Mucosa of stomach (tissue), 1 donor: ENCODE measurements at regions not wholly inside any gene's neighbourhood (a gene's known extent, or its start where the extent isn't known, plus 50 kb on each side); places are given as distances from the start of the nearest gene placed in this dataset.
"Not testable (repeated sequence)": the region's sequence is repeated elsewhere in the genome, so short reads cannot be mapped to it uniquely, and the experiment has no call there.

Source experiments
- H3K27me3 ChIP-seq: one replicate; pipeline ENCODE4 v1.7.0; 2013; ENCODE audit warnings: mild to moderate bottlenecking, low read length; ENCODE audit not compliant: control insufficient read depth, insufficient read depth
- H3K36me3 ChIP-seq: one replicate; pipeline ENCODE4 v1.7.0; 2013; ENCODE audit warnings: low read length; ENCODE audit not compliant: control insufficient read depth, insufficient read depth
- H3K4me1 ChIP-seq: one replicate; pipeline ENCODE4 v1.7.0; 2013; ENCODE audit warnings: mild to moderate bottlenecking, low read length; ENCODE audit not compliant: control insufficient read depth, insufficient read depth
- H3K4me3 ChIP-seq: one replicate; pipeline ENCODE4 v1.7.0; 2013; ENCODE audit warnings: low read length
- H3K9ac ChIP-seq: one replicate; pipeline ENCODE4 v1.7.0; 2013; ENCODE audit warnings: mild to moderate bottlenecking, low read length, moderate library complexity
- H3K9me3 ChIP-seq: one replicate; pipeline ENCODE4 v1.7.0; 2013; ENCODE audit warnings: mild to moderate bottlenecking, low read length, moderate library complexity; ENCODE audit not compliant: control insufficient read depth
- donor health status: Pancreatic carcinoma.

- H3K36me3 ChIP-seq: no peaks in the 10 kb centered on the region
- no peaks in the 10 kb centered on the region for H3K9me3 ChIP-seq
- H3K9ac ChIP-seq: no peak overlapping the region
- H3K4me3 ChIP-seq: no peak overlapping the region
- H3K4me1 ChIP-seq: no peaks in the 10 kb centered on the region
- H3K27me3 ChIP-seq: no peaks in the 10 kb centered on the region
Measured at GRCh38 chr5:67897980-67898379, 317.6 kb upstream of the PIK3R1 start.

GRCh38 chr5:67897431-67897830, 318.1 kb upstream of the PIK3R1 start:
- no peaks in the 10 kb centered on the region for H3K4me1 ChIP-seq
- no peaks in the 10 kb centered on the region for H3K27me3 ChIP-seq
- no peak overlapping the region for H3K4me3 ChIP-seq
- H3K9ac ChIP-seq: no peak overlapping the region
- H3K9me3 ChIP-seq: no peaks in the 10 kb centered on the region
- no peaks in the 10 kb centered on the region for H3K36me3 ChIP-seq

- Histone ChIP-seq H3K9me3 (no peaks in the 10 kb centered on the region), H3K27me3 (no peaks in the 10 kb centered on the region), H3K4me1 (no peaks in the 10 kb centered on the region), H3K4me3 (no peak overlapping the region), H3K36me3 (no peaks in the 10 kb centered on the region), H3K9ac (no peak overlapping the region)
Measured at GRCh38 chr5:67896930-67897313, 318.6 kb upstream of the PIK3R1 start.

GRCh38 chr5:67896311-67896929, 319.1 kb upstream of the PIK3R1 start:
- no peaks in the 10 kb centered on the region for H3K27me3 ChIP-seq
- no peaks in the 10 kb centered on the region for H3K36me3 ChIP-seq
- no peak overlapping the region for H3K4me3 ChIP-seq
- H3K9ac ChIP-seq: no peak overlapping the region
- no peaks in the 10 kb centered on the region for H3K4me1 ChIP-seq
- H3K9me3 ChIP-seq: no peaks in the 10 kb centered on the region

GRCh38 chr5:67889870-67890269, 325.7 kb upstream of the PIK3R1 start:
- not testable (repeated sequence) for H3K27me3 ChIP-seq, H3K9me3 ChIP-seq, H3K4me3 ChIP-seq, H3K36me3 ChIP-seq, H3K9ac ChIP-seq, H3K4me1 ChIP-seq

GRCh38 chr5:67887748-67888161, 327.8 kb upstream of the PIK3R1 start:
- Histone ChIP-seq H3K4me3 (no peak overlapping the region), H3K4me1 (peaks cover 7% of the 10 kb centered on the region)

GRCh38 chr5:67886761-67887160, 328.8 kb upstream of the PIK3R1 start:
- Histone ChIP-seq H3K4me1 (peaks cover 7% of the 10 kb centered on the region), H3K27me3 (no peaks in the 10 kb centered on the region), H3K9ac (no peak overlapping the region), H3K4me3 (no peak overlapping the region), H3K9me3 (no peaks in the 10 kb centered on the region), H3K36me3 (no peaks in the 10 kb centered on the region)

More at GRCh38 chr5:67887748-67888161, 327.8 kb upstream of the PIK3R1 start:
- no peak overlapping the region for H3K9ac ChIP-seq
- no peaks in the 10 kb centered on the region for H3K27me3 ChIP-seq
- no peaks in the 10 kb centered on the region for H3K36me3 ChIP-seq
- H3K9me3 ChIP-seq: no peaks in the 10 kb centered on the region

GRCh38 chr5:67880876-67881275, 334.7 kb upstream of the PIK3R1 start:
- Histone ChIP-seq H3K9me3 (no peaks in the 10 kb centered on the region), H3K4me3 (no peak overlapping the region), H3K9ac (no peak overlapping the region), H3K4me1 (no peaks in the 10 kb centered on the region), H3K36me3 (no peaks in the 10 kb centered on the region), H3K27me3 (no peaks in the 10 kb centered on the region)

- no peaks in the 10 kb centered on the region for H3K4me1 ChIP-seq
- H3K9me3 ChIP-seq: no peaks in the 10 kb centered on the region
- no peak overlapping the region for H3K4me3 ChIP-seq
- H3K36me3 ChIP-seq: no peaks in the 10 kb centered on the region
- no peaks in the 10 kb centered on the region for H3K27me3 ChIP-seq
- no peak overlapping the region for H3K9ac ChIP-seq
Measured at GRCh38 chr5:67880511-67880805, 335.1 kb upstream of the PIK3R1 start.

- Histone ChIP-seq H3K36me3 (no peaks in the 10 kb centered on the region), H3K4me3 (no peak overlapping the region), H3K9ac (no peak overlapping the region), H3K27me3 (no peaks in the 10 kb centered on the region), H3K4me1 (no peaks in the 10 kb centered on the region), H3K9me3 (no peaks in the 10 kb centered on the region)
Measured at GRCh38 chr5:67879620-67880510, 335.7 kb upstream of the PIK3R1 start.

- H3K36me3 ChIP-seq: no peaks in the 10 kb centered on the region
- H3K4me1 ChIP-seq: peaks cover 2% of the 10 kb centered on the region
- H3K27me3 ChIP-seq: no peaks in the 10 kb centered on the region
- H3K4me3 ChIP-seq: no peak overlapping the region
- H3K9ac ChIP-seq: no peak overlapping the region
- H3K9me3 ChIP-seq: no peaks in the 10 kb centered on the region
Measured at GRCh38 chr5:67878933-67879332, 336.6 kb upstream of the PIK3R1 start.

- Histone ChIP-seq H3K4me3 (no peak overlapping the region), H3K9ac (no peak overlapping the region), H3K4me1 (peaks cover 7% of the 10 kb centered on the region), H3K9me3 (no peaks in the 10 kb centered on the region), H3K27me3 (no peaks in the 10 kb centered on the region), H3K36me3 (no peaks in the 10 kb centered on the region)
Measured at GRCh38 chr5:67876371-67876770, 339.2 kb upstream of the PIK3R1 start.
